ENCODE measurements at regions not wholly inside any gene's neighbourhood (a gene's known extent, or its start where the extent isn't known, plus 50 kb on each side); places are given as distances from the start of the nearest gene placed in this dataset.

GRCh38 chr18:22094358-22094734 lies 75.0 kb upstream of the GATA6 start (continued):
- TF ChIP-seq PRDM4 (CRISPR knock-in tag; IDR thresholded peaks at IDR 0.05; ENCODE audit: borderline replicate concordance): no peak

GRCh38 chr18:22098563-22098989 lies 70.8 kb upstream of the GATA6 start:
- Histone ChIP-seq H3K4me1 (ENCODE audit: insufficient read depth, low read length) (peaks cover 24% of the 10 kb centered on the region), H3K9me3 (ENCODE audit: low read length) (no peaks in the 10 kb centered on the region), H3K27ac (ENCODE audit: extremely low read length, insufficient read depth, low read length) (no peak overlapping the region), H3K4me3 (replicated peaks in 1 of 3; ENCODE audit: insufficient read depth in 1 of 3, low read depth in 2 of 3, low read length in 3 of 3) (no peak overlapping the region), H2AFZ (ENCODE audit: low read length) (no peak overlapping the region), H3K9ac (ENCODE audit: insufficient read depth, low read depth, low read length) (no peak overlapping the region), H4K20me1 (ENCODE audit: insufficient read depth, low read length) (no peaks in the 10 kb centered on the region), H3K4me2 (ENCODE audit: low read depth, low read length) (no peak overlapping the region), H3K79me2 (ENCODE audit: insufficient read depth, low read length) (no peaks in the 10 kb centered on the region), H3K36me3 (replicated peaks in 1 of 2; ENCODE audit: control insufficient read depth in 1 of 2, insufficient read depth in 2 of 2, low read length in 2 of 2) (no peaks in the 10 kb centered on the region), H3K27me3 (ENCODE audit: control insufficient read depth in 1 of 2, insufficient read depth in 2 of 2, low read length in 2 of 2) (no peaks in the 10 kb centered on the region)
- CTCF ChIA-PET (ENCODE audit: low intra/inter-chr PET ratio, low total read pairs): no interaction called here
- in situ Hi-C loops (cut with HindIII; ENCODE audit: extremely low pct_ligation_motif_present, low pct_unique_long_range_greater_than_20kb): no loop called here
- DNase-seq (ENCODE audit: low spot score) (no peak), ATAC-seq (no peak; the same call in 2 of the 3 replicates), FAIRE-seq (no peak)
- BruUV-seq (replicated peaks): no TSS peak
- POLR2A ChIA-PET: no interaction called here
- intact Hi-C loops (cut with micrococcal nuclease; ENCODE audit: unreplicated experiment): no loop called here
- 0% methylated on average over 3 of the region's 3 CpGs for WGBS (ENCODE audit: low lambda C conversion rate)
- TF ChIP-seq SRF (IDR thresholded peaks at IDR 0.05; ENCODE audit: low read depth, low read length) (0 out of 2 replicates have a peak, but pooled peaks have one; percentile 60), NCOR1 (IDR thresholded peaks at IDR 0.05; ENCODE audit: borderline replicate concordance, low read length) (no peak), NR2F6 (IDR thresholded peaks at IDR 0.05) (peak; percentile 11; the same call in 1 of the 2 replicates), NR2F6 (CRISPR knock-in tag; IDR thresholded peaks at IDR 0.05) (no peak)

GRCh38 chr18:22099925-22100324 lies 69.5 kb upstream of the GATA6 start:
- no peak overlapping the region for H2AFZ ChIP-seq (ENCODE audit: low read length)
- H3K4me1 ChIP-seq (ENCODE audit: insufficient read depth, low read length): peaks cover 11% of the 10 kb centered on the region
- H3K79me2 ChIP-seq (ENCODE audit: insufficient read depth, low read length): no peaks in the 10 kb centered on the region
- intact Hi-C loops (cut with micrococcal nuclease; ENCODE audit: unreplicated experiment) (no loop called here), in situ Hi-C loops (cut with HindIII; ENCODE audit: extremely low pct_ligation_motif_present, low pct_unique_long_range_greater_than_20kb) (no loop called here)
- WGBS (ENCODE audit: low lambda C conversion rate): 71% methylated on average over 2 of the region's 2 CpGs
- no peak for ATAC-seq
- H4K20me1 ChIP-seq (ENCODE audit: insufficient read depth, low read length): no peaks in the 10 kb centered on the region
- H3K9me3 ChIP-seq (ENCODE audit: low read length): no peaks in the 10 kb centered on the region
- H3K36me3 ChIP-seq (replicated peaks in 1 of 2; ENCODE audit: control insufficient read depth in 1 of 2, insufficient read depth in 2 of 2, low read length in 2 of 2): no peaks in the 10 kb centered on the region
- H3K27me3 ChIP-seq (ENCODE audit: control insufficient read depth in 1 of 2, insufficient read depth in 2 of 2, low read length in 2 of 2): no peaks in the 10 kb centered on the region
- DNase-seq (ENCODE audit: low spot score): no peak
- ChIA-PET CTCF (ENCODE audit: low intra/inter-chr PET ratio, low total read pairs) (no interaction called here), POLR2A (no interaction called here)
- no TSS peak for BruUV-seq (replicated peaks)
- H3K27ac ChIP-seq (ENCODE audit: extremely low read length, insufficient read depth, low read length): no peak overlapping the region
- H3K4me3 ChIP-seq (replicated peaks in 1 of 3; ENCODE audit: insufficient read depth in 1 of 3, low read depth in 2 of 3, low read length in 3 of 3): no peak overlapping the region
- FAIRE-seq: no peak
- no peak overlapping the region for H3K9ac ChIP-seq (ENCODE audit: insufficient read depth, low read depth, low read length)
- no peak overlapping the region for H3K4me2 ChIP-seq (ENCODE audit: low read depth, low read length)
- TF ChIP-seq RFX3 (CRISPR knock-in tag; IDR thresholded peaks at IDR 0.05) (no peak), NFE2 (CRISPR knock-in tag; IDR thresholded peaks at IDR 0.05) (no peak), ZNF329 (CRISPR knock-in tag; IDR thresholded peaks at IDR 0.05; ENCODE audit: low read depth) (no peak), ZFP37 (CRISPR knock-in tag; IDR thresholded peaks at IDR 0.05; ENCODE audit: borderline replicate concordance) (no peak), THAP7 (CRISPR knock-in tag; IDR thresholded peaks at IDR 0.05) (no peak), ZNF296 (CRISPR knock-in tag; conservative IDR thresholded peaks at IDR 0.05) (no peak), ZNF761 (CRISPR knock-in tag; conservative IDR thresholded peaks at IDR 0.05) (no peak), RORA (CRISPR knock-in tag; IDR thresholded peaks at IDR 0.05) (no peak), EHMT2 (IDR thresholded peaks at IDR 0.05; ENCODE audit: borderline replicate concordance, low read depth, low read length) (no peak), MAX (IDR thresholded peaks at IDR 0.05) (no peak), HNRNPLL (IDR thresholded peaks at IDR 0.05; ENCODE audit: low read depth, low read length, poor library complexity, severe bottlenecking) (no peak), ZNF547 (CRISPR knock-in tag; IDR thresholded peaks at IDR 0.05) (no peak)
